Endothelial cell of umbilical vein (primary cell): ENCODE measurements at regions not wholly inside any gene's neighbourhood (a gene's known extent, or its start where the extent isn't known, plus 50 kb on each side); places are given as distances from the start of the nearest gene placed in this dataset.

Source experiments
- BruUV-seq: library from RNA; stranded (reverse); fragments of 400-500 nt; replicated peaks from 2 replicates; lab custom pipeline; 2021; lab: Mats Ljungman, UMichigan
- CTCF ChIA-PET: fragments of 300-600, 350-600 bp; sonication (Branson Sonifier 250); formaldehyde crosslinking; loops from one replicate; lab custom pipeline; 2021; ENCODE audit warnings: antibody characterized with exemption, inconsistent platforms; lab: Charles Lee
- POLR2A ChIA-PET: fragments of 300-600, 350-600 bp; sonication (Branson Sonifier 250); formaldehyde crosslinking; loops from one replicate; lab custom pipeline; 2021; ENCODE audit warnings: antibody characterized with exemption, inconsistent platforms; lab: Charles Lee
- DNase-seq: peaks from one replicate; pipeline ENCODE4 v3.0.0-alpha.2; 2011; ENCODE audit warnings: low read depth, low spot score
- FAIRE-seq: peaks from 2 replicates; lab custom pipeline; 2011; peaks lifted over from hg19 to GRCh38; lab: Jason Lieb, UNC
- H2AFZ ChIP-seq: 2 replicates; pipeline ENCODE4 v1.6.0; 2012; ENCODE audit warnings: low read depth, low read length, control low read depth, inconsistent platforms
- H3K27ac ChIP-seq: 2 replicates; pipeline ENCODE4 v1.5.1; 2011; ENCODE audit warnings: low read depth, mild to moderate bottlenecking, control low read depth, low read length, moderate library complexity; ENCODE audit not compliant: insufficient read depth
- H3K27me3 ChIP-seq, 2 experiments: 2 replicates each; pipeline versions ENCODE4 v1.6.0 to v1.6.1; 2011; ENCODE audit warnings: low read length in 2 of 2, mixed read lengths in 1 of 2; ENCODE audit not compliant: control insufficient read depth in 2 of 2, insufficient read depth in 2 of 2
- H3K36me3 ChIP-seq, 2 experiments: 2 replicates in 1 of 2; 3 replicates in 1 of 2; pipeline ENCODE4 v1.5.1; 2011; ENCODE audit warnings: low read length in 2 of 2, mild to moderate bottlenecking in 1 of 2, moderate library complexity in 1 of 2; ENCODE audit not compliant: control insufficient read depth in 2 of 2, insufficient read depth in 2 of 2; ENCODE audit errors: extremely low read depth in 1 of 2
- H3K4me1 ChIP-seq: 3 replicates; pipeline ENCODE4 v1.5.1; 2011; ENCODE audit warnings: mild to moderate bottlenecking, low read length; ENCODE audit not compliant: control insufficient read depth, insufficient read depth; ENCODE audit errors: extremely low read depth
- H3K4me2 ChIP-seq: 2 replicates; pipeline ENCODE4 v1.6.1; 2011; ENCODE audit warnings: low read length, control low read depth, mixed read lengths; ENCODE audit not compliant: insufficient read depth
- H3K4me3 ChIP-seq, 3 experiments: fragments of 200-600 bp in 1 of 3; sonication (generic), shearing (Covaris generic) in 1 of 3; replicated peaks in 1 of 3; 2 replicates each; pipeline ENCODE4 v1.5.1; 2011 to 2016; ENCODE audit warnings: control low read depth in 3 of 3, low read length in 3 of 3, mild to moderate bottlenecking in 2 of 3, inconsistent platforms in 1 of 3, low read depth in 1 of 3, moderate library complexity in 1 of 3; ENCODE audit not compliant: insufficient read depth in 1 of 3
- H3K79me2 ChIP-seq: 2 replicates; pipeline ENCODE4 v1.6.0; 2012; ENCODE audit warnings: low read length, inconsistent platforms; ENCODE audit not compliant: control insufficient read depth, insufficient read depth
- H3K9ac ChIP-seq: replicated peaks from 2 replicates; pipeline ENCODE3; 2011; ENCODE audit warnings: low read length, control low read depth; ENCODE audit not compliant: insufficient read depth; ENCODE audit errors: extremely low read depth
- H3K9me1 ChIP-seq: replicated peaks from 3 replicates; pipeline ENCODE4 v1.6.0; 2011; ENCODE audit warnings: mild to moderate bottlenecking, low read length; ENCODE audit not compliant: control insufficient read depth, insufficient read depth; ENCODE audit errors: extremely low read depth
- H3K9me3 ChIP-seq: replicated peaks from 2 replicates; pipeline ENCODE4 v1.5.1; 2012; ENCODE audit warnings: low read length, inconsistent platforms; ENCODE audit not compliant: control insufficient read depth, insufficient read depth
- H4K20me1 ChIP-seq: replicated peaks from 2 replicates; pipeline ENCODE3; 2011; ENCODE audit warnings: mild to moderate bottlenecking, low read length; ENCODE audit not compliant: control insufficient read depth, insufficient read depth; ENCODE audit errors: extremely low read depth
- EZH2 ChIP-seq: IDR thresholded peaks from 2 replicates; pipeline ENCODE4 v1.6.1; 2012; ENCODE audit warnings: borderline replicate concordance, low read depth, mild to moderate bottlenecking, moderate library complexity, low read length, inconsistent platforms; ENCODE audit not compliant: severe bottlenecking
- FOS ChIP-seq: IDR thresholded peaks from 2 replicates; pipeline ENCODE4 v1.6.1; 2011; ENCODE audit warnings: mild to moderate bottlenecking, low read length, moderate library complexity, borderline replicate concordance; ENCODE audit not compliant: insufficient read depth
- GATA2 ChIP-seq: IDR thresholded peaks from 2 replicates; pipeline ENCODE4 v1.7.0; 2011; ENCODE audit warnings: low read depth, mild to moderate bottlenecking, moderate library complexity, mixed read lengths, low read length; ENCODE audit not compliant: insufficient read length, insufficient read depth
- JUN ChIP-seq: IDR thresholded peaks from 2 replicates; pipeline ENCODE4 v1.6.1; 2011; ENCODE audit warnings: borderline replicate concordance, low read depth; ENCODE audit not compliant: insufficient read length, insufficient read depth
- MYC ChIP-seq: IDR thresholded peaks from one replicate; pipeline ENCODE4 v1.6.1; 2011; ENCODE audit warnings: mild to moderate bottlenecking, low read depth, low read length
- POLR2A ChIP-seq: IDR thresholded peaks from 2 replicates; pipeline ENCODE4 v1.6.1; 2012; ENCODE audit warnings: low read depth, mild to moderate bottlenecking, control low read depth, low read length
- POLR2AphosphoS5 ChIP-seq: IDR thresholded peaks from 2 replicates; pipeline ENCODE4 v1.6.1; 2012; ENCODE audit warnings: low read depth, mild to moderate bottlenecking, control low read depth, low read length, moderate library complexity; ENCODE audit not compliant: insufficient read depth
- dilution Hi-C: fragments of 300-500 bp; cut with MboI; formaldehyde crosslinking; loops from one replicate; pipeline ENCODE4 v1.15.0; 2019; ENCODE audit warnings: low sequenced_read_pairs; ENCODE audit not compliant: extremely low pct_ligation_motif_present
- intact Hi-C: fragments of 100-400 bp; cut with micrococcal nuclease; formaldehyde crosslinking; loops from one replicate; pipeline ENCODE4 v1.10.0; 2022
- TF ChIP-seq, protein P1 (sequence below): IDR thresholded peaks from 2 replicates; pipeline ENCODE4 v1.6.1; 2011; ENCODE audit not compliant: insufficient read depth, insufficient read length
- TF ChIP-seq, protein P2 (sequence below), 2 donors: IDR thresholded peaks; 1 replicate in 1 of 2; 2 replicates in 1 of 2; pipeline ENCODE4 v1.5.1; 2011; ENCODE audit warnings: low read length in 2 of 2, mild to moderate bottlenecking in 2 of 2, moderate library complexity in 2 of 2, control low read depth in 1 of 2, inconsistent platforms in 1 of 2, low read depth in 1 of 2; ENCODE audit not compliant: insufficient read depth in 1 of 2; ENCODE audit errors: extremely low read depth in 1 of 2

- ChIA-PET POLR2A (no interaction called here), CTCF (interaction anchor here (1.7 kb wide), 1 partner anchor 20 kb away, joined by 6 read pairs; no protein-coding TSS in a partner anchor)
- TF ChIP-seq MYC (no peak), POLR2AphosphoS5 (no peak)
Measured at GRCh38 chr7:32144676-32145075, 74.5 kb upstream of the PDE1C start.

DNA sequence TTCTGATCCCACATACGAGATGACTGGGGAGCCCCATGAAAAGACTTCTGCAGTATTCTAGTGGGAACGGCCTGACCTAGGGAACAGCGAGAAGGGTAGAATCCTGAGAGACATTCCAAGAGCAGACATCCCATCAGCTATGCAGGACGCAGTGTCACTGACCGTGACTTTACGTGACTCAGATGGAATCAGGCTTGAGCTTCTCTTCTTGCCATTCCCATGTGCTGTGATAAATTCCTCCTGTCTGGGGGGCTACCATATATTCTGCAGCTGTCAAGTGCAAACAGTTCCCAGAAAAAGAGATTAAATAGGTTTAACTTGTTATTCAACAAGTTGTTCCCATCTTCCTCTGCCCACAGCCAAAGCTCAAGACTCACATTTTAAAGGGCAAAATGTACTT is 73.1 kb upstream of the PDE1C start:
- Histone ChIP-seq H3K4me2 (no peak overlapping the region), H3K9me3 (no peaks in the 10 kb centered on the region), H3K79me2 (no peaks in the 10 kb centered on the region), H3K9me1 (no peaks in the 10 kb centered on the region), H3K4me3 (no peak overlapping the region), H3K4me1 (no peaks in the 10 kb centered on the region), H3K27me3 (peaks cover 5 to 6% of the 10 kb centered on the region in 2 experiments), H2AFZ (no peak overlapping the region), H4K20me1 (no peaks in the 10 kb centered on the region), H3K27ac (no peak overlapping the region), H3K9ac (no peak overlapping the region), H3K36me3 (no peaks in the 10 kb centered on the region)
- ChIA-PET CTCF (interaction anchor here (0.7 to 1.6 kb wide), 4 partner anchors 20 to 361 kb away, joined by 3 to 9 read pairs (median 3); no protein-coding TSS in a partner anchor), POLR2A (no interaction called here)
- FAIRE-seq (no peak), DNase-seq (no peak)
- intact Hi-C loops (no loop called here), dilution Hi-C loops (no loop called here)
- no peak for TF ChIP-seq GATA2
- no peak for TF ChIP-seq JUN
- TF ChIP-seq, protein P1, sequence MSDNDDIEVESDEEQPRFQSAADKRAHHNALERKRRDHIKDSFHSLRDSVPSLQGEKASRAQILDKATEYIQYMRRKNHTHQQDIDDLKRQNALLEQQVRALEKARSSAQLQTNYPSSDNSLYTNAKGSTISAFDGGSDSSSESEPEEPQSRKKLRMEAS: no peak
- no peak for TF ChIP-seq EZH2
- no peak for TF ChIP-seq POLR2A
- TF ChIP-seq, protein P2, sequence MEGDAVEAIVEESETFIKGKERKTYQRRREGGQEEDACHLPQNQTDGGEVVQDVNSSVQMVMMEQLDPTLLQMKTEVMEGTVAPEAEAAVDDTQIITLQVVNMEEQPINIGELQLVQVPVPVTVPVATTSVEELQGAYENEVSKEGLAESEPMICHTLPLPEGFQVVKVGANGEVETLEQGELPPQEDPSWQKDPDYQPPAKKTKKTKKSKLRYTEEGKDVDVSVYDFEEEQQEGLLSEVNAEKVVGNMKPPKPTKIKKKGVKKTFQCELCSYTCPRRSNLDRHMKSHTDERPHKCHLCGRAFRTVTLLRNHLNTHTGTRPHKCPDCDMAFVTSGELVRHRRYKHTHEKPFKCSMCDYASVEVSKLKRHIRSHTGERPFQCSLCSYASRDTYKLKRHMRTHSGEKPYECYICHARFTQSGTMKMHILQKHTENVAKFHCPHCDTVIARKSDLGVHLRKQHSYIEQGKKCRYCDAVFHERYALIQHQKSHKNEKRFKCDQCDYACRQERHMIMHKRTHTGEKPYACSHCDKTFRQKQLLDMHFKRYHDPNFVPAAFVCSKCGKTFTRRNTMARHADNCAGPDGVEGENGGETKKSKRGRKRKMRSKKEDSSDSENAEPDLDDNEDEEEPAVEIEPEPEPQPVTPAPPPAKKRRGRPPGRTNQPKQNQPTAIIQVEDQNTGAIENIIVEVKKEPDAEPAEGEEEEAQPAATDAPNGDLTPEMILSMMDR (IDR thresholded peaks at IDR 0.05; ENCODE audit: extremely low read depth in 1 of 2, insufficient read depth in 1 of 2, low read depth in 1 of 2, low read length in 2 of 2): no peak
- no peak for TF ChIP-seq MYC
- no peak for TF ChIP-seq POLR2AphosphoS5
- no peak for TF ChIP-seq FOS
- BruUV-seq: no TSS peak

More at GRCh38 chr7:32144676-32145075, 74.5 kb upstream of the PDE1C start:
- Histone ChIP-seq H3K9me1 (no peaks in the 10 kb centered on the region), H3K9ac (no peak overlapping the region), H3K36me3 (no peaks in the 10 kb centered on the region), H3K27me3 (peaks cover 5 to 6% of the 10 kb centered on the region in 2 experiments), H3K4me2 (no peak overlapping the region), H3K9me3 (no peaks in the 10 kb centered on the region), H3K79me2 (no peaks in the 10 kb centered on the region), H3K4me3 (no peak overlapping the region), H4K20me1 (no peaks in the 10 kb centered on the region), H2AFZ (no peak overlapping the region), H3K27ac (no peak overlapping the region), H3K4me1 (no peaks in the 10 kb centered on the region)
- intact Hi-C loops: no loop called here
- DNase-seq (no peak), FAIRE-seq (no peak)
- dilution Hi-C loops: no loop called here
- no TSS peak for BruUV-seq
